NCI-H1417 (cell line): ENCODE measurements at regions not wholly inside any gene's neighbourhood (a gene's known extent, or its start where the extent isn't known, plus 50 kb on each side); places are given as distances from the start of the nearest gene placed in this dataset.

Source experiments
- DNase-seq, 3 experiments: peaks; one replicate each; lab custom pipeline; 2025; lab: John Stamatoyannopoulos, UW

DNA sequence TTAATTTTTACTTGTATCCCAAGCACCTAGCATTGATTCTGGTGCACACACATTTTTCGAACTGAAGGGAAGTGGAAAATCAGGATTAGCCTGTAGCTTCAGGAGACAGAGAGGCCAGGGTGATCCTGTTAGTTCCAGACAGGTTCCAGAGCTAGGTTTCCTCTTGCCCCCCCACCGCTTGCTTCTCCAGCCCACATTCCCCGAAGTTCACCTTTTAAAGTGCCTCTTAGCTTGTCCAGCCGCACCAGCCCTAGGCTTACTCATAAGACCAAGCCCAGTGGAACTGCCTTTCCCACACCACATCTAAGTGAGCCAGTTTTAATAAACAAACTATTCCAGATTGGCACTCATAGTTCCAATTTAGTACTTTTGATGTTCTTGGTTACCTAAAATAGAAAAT is 898.6 kb upstream of the KLHL29 start:
- no peak for DNase-seq

DNA sequence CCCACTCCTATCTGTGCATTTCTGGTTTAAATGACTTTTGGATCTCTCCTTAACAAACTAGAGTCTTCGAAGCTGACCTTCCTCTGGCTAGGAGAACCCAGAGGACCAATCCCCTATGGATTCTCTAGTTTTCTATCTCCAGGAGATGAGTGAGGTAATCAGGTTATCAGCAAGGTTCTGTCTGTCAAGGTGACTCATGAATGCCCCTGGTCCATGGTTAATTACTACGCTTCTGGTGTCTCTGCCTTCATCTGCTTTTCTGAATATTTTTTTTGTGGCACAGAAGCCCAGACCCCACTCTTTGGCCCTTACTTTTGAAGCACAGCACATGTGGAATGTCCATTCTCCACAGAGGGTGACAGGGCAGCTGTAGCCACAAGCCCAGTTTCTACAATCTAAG is 897.9 kb upstream of the KLHL29 start:
- no peak for DNase-seq

DNA sequence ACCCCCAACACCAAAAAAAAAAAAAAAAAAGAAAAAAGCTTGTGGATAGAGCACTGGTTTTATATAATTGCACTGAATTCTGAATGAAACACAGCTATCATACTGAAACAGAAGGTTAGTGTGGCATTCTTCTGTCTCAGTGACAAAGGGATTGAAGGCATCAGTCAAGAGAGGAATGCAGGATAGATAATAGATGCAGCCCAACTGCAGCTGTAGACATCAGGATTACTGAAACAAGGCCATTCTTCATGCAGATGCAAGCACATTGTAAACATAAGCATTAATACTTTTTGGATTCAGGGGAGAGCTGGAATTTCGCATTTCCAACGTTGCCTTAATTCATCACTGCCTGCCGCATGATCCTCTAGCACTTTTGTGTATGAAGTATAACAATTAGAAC is 897.4 kb upstream of the KLHL29 start:
- DNase-seq: no peak

DNA sequence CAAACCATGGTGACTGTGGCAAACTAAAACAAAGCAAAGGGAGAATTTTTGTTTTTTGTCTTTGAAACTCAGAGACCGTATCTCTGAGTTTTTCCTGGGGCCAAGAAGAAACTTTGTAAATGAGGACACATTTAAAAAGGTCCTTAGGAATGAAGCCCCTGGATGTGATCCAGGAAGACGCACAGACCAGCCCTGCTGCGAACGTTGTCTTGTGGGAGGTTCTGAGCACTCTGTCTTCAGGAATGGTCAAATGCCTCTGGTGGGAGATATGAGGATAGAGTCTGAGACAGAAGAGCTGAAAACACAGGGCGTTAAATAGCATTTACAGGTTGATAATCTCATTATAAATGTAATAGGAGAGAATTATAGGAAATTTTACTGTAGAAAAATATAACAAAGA is 893.5 kb upstream of the KLHL29 start:
- DNase-seq: no peak

DNA sequence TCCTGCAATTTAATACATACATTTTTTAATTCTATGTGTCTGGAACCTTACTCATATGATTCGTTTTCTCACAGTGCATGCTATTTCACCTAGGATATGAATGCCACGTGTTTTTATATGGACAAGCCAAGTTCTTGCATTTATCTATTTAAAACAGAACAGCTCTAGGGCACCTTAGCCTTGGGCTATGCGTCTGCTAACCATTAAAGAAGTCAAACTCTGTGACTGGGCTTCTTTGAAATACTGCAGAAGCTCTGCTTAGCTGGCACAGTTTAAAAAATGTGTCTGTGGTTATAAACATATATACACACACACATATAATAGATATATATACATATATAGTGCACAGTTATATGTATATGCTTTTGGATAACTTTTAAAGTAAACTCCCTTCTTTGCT is 890.8 kb upstream of the KLHL29 start:
- DNase-seq: no peak

DNA sequence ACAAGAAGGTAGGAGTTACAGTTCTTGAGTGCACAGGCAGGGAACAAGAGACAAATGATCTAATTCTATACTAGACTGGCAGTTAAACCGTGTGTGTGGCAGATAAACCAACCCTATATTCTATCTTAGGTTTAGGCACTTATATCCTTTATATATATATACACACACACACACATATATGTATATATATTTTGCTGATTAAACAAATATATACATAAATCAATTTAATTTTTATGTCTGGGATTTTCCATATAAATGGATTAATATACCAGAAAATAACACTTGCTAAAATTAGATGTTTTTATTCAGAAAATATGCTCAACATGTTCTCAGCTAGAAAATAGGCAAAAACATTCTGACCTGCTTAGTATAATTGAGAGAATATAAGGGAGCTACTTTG is 887.9 kb upstream of the KLHL29 start:
- DNase-seq: no peak

DNA sequence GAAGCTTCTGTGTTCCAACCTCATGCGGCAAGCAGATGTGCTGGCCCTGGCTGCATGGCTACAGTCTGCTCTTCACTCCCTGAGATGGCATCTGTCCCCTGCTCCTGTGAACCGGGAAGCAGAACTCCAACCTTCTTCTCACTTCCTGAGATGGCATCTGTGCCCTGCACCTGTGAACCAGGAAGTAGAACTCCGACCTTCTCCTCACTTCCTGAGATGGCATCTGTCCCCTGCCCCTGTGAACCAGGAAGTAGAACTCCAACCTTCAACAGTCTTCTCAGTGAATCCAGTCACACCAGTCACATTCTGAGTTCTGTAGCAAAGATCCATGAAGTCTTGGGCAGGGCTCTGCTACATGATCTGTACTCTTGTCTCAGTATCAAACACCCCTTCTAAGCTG is 887.2 kb upstream of the KLHL29 start:
- DNase-seq: no peak

DNA sequence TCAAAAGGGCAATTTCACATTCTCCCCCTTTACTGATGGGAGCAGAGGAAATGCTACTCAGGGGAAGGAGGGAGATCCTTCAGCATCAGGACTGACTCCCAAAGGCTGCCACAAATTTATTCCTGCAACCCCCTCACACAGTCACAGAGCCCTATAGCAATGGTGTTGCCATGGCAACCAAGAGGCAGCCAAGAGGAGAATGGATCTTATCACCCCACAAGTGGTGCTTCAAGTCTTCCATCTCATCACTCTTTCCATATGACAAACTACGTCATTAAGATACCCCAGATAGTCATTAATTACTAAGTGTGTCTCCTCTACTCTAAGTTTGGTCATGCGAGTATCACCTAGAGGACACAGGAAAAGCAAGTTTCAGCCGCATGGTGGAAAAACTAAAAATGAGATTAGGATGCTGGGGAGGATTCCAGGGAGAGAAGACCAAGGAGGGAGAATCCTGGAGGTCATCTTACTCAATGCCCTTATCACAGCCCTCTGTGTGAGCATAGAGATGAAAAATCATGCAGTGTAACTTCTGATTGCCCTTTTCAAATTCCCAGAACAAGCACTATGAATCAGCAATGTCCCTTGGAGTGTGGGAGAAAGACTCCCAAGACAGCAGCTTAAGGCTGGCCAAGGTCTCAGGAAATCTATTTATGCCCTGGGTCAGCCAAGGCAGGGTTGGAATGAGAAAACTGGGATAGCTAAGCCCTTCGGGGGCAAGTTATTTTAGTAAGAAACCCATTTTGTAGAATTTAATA is 885.7 kb upstream of the KLHL29 start:
- DNase-seq: peak in 1 of 3 experiments; percentile 17

DNA sequence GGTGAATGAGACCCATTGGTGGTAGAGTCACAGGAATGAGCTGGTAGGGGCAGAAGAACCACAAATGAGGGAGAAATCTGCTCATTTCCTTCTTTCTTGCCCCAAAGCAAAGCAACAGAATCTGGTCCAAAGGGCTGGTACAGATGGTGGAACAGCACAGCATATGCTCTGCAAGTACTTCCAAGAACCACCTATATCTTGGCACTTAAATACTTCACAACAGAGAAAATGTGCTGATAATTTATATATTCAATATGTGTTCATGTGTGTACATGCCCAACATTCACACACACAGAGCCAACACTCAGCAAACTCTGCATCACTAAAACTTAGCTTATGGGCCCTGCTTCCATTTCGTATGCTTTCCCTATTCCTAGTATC is 884.4 kb upstream of the KLHL29 start:
- no peak for DNase-seq

DNA sequence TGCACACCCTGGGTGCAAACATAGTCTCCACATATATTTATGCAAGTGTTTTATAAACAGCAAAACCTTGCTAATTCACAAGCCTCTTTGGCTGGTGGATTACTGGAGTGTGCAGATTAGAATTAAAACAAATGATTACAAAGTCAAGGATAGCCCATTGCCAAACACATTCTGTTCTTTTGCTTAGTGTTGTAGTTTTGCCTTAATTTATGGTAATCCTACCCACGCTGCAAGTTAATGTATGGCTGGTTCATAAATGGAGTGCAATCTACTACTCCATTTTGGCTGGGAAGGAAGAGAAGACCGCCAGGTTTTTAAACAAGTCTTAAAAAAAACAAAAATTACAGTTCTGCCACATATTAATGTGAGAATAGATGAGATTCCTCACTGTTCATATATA is 883.1 kb upstream of the KLHL29 start:
- DNase-seq: no peak

DNA sequence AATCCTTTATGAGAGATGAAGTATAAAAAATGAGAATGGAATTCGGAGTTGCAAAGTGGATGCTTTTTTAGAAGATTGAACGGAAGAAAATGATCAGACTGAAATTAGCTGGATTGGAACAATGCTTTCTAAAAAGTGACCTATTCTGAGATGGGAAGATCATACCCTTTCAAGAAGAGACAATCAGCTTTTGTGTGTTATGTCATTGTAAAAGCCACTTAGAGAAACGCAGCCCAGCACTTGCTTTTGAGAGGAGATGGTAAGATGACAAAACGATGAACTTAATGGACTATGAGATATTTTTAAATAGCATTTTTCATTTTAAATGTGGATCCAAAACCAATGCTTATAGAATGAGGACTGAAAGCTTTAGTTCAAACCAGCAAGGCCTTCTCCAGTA is 871.4 kb upstream of the KLHL29 start:
- DNase-seq: no peak

DNA sequence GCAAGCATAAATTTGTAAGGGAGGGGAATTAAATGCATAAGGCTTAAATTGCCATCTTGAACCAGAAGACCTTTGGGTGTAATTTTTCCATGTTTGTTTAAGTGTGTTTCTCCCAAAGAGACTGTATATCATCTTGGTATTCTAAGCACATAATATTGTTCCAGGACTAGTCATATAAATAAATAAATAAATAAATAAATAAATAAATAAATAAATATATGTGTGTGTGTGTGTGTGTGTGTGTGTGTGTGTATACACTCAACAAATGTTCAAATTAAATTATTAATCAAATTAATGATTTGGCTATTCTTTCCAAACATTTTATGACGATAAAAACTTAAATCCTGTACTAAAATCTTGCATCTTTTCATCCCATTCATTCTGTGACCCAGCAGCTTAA is 867.8 kb upstream of the KLHL29 start:
- DNase-seq: no peak

DNA sequence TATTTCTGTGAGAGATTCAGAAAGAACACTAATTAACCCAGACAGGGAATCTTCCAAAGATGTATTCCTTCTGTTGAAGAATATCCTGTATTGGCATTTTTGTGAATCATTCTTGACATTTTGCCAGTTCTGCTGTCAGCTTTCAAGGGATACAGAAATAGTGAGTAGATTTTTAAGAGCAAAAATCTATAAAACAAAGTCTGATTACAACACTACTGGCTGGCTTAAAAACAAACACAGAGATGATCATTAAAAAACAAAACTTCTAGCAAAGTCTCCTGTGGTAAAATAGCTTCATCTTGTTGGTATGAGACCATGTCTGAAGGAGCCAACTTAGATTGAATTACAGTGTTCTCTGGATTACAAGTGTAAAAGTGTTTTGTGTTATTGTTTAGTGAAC is 866.3 kb upstream of the KLHL29 start:
- DNase-seq: no peak

DNA sequence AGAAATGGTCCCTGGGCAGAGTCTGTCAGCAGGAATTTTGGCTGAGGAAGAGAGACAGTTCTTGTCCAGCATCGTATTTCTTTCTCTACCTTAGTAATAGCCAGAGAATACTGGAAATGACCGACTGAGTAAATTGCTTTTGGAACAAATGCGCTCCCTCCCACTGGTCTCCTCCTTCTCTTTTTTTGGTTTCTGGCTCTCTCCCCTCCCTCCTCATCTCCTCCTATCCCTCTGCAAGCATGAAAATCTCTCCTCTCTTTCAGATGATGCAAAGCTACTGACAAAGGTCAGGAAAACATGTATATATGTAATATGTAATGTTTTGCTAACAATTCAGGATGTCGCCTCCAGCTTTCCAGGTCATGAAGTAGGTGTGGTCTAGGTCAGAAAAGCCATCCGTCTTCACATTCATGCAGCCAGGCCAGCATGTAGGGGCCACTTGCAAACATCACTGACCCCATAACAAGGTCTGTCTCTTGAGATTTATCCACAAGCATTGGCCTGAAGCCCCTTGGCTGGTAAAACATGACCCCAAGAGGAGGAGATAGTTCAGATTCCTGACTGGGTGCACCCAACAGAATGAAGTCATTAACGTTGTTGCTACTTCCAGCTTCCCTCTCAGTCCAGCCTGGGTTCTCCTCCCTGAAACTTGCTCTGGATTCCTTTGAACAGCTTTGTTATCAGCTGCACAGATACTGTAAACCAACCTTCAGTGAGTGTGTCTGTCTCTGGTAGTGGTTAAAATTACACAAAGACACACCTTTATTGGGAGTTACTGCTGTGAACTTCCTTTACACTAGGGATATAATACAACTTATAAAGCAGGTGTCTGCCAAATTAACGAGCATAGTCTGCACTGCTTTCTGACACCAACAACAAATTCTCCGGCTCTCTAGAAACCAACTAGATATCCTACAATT is 864.4 kb upstream of the KLHL29 start:
- DNase-seq: no peak

DNA sequence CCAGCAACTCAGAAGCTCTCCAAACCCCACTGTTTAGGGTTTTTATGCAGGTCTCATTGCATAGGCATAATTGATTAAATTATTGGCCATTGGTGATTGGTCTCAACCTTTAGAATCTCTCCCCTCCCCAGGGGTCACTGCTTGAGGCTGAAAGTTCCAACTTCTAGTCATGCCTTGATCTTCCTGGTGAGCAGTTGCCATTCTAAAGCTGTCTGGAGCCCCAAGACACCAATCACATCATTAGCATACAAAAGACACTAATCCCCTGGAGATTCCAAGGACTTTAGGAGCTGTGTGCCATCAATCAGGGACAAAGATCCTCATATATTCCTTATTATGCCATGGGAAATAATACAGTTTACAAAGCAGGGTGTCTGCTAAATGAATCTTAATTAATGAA is 863.4 kb upstream of the KLHL29 start:
- no peak for DNase-seq

DNA sequence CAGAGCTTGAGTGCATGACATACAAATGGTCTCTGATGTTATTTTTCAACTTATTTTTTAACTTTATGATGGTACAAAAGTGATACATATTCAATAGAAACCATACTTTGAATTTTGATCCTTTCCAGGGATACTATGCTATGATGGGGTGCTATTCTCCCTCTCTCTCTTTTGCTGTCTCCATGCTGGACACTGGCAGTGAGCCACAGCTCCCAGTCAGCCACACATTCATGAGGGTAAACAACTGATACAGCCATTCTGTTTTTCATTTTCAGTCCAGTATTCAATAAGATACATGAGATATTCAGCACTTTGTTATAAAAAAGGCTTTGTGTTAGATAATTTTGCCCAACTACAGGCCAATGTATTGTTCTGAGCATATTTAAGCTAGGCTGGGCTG is 859.3 kb upstream of the KLHL29 start:
- DNase-seq: no peak

DNA sequence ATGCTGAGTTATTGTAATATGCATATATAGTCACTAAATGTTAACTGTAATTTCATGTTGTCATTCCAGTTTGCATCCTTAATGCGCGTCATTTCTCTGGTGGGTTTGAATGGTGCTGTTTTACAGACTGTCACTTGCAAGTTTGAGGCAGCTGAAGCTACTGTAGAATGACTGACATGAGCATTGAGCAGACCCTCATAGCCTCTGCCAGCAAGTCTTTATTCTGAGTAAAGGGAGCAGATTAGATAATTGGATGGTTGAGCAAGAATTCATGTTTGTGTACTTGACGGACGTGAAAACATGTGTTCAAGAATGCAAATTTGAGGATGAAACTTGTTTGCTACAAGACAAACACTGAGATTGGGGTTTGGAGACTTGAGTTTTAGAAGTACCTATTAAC is 854.8 kb upstream of the KLHL29 start:
- no peak for DNase-seq

DNA sequence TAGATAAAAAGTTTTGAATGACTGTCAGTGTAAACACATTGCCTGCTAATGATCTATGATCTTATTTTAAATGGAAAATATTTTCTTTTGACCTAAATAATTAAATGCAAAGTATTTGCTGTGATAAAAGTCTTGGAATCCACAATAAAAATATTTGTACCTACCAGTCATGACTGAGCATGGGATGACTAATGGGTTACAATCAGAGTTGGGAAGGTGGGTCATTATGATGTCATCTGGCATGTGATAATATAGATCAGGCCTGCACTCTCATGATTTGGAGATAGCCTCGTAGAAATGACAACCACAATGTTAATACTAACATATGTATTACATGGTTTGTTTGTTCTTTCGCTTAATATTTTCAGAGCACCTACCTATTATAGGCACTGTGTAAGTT is 848.8 kb upstream of the KLHL29 start:
- DNase-seq: no peak

DNA sequence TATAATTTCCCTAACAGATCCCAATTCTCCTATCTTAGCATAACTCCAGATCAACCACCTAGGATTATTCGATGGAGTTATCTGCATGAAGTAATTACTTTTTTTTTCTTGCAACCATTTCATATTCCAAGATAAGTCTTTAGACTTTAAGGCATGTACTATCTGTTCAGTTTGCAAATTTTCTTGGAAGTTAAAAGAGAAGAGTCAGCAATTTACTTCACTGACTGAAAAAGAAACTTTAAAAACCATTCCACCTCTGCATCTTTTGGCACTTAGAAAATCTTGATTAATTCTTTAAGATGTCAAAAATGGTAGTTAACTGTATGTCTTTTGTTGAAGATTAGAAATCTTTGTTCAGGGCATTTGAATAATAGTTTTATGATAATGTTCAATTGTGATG is 830.5 kb upstream of the KLHL29 start:
- DNase-seq: no peak

DNA sequence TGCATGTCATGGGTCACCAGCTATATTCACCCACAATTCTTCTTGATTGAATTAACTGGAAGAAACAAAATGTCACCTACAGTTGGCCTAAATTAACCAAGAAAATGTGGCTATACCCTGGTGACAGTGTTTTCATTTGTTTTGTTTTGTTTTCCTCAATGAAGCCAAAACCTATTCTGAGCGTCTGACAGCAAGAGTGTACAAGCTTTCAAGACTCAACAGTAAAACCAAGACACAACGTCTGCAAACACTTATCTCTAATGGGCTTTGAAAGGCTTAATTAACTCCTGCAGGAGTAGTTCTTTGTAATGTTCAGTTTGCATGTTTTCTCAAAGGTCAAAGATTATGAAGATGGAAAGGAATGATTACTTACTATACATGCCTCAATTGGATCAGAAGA is 827.6 kb upstream of the KLHL29 start:
- peak in 1 of 3 experiments; percentile 27 for DNase-seq

DNA sequence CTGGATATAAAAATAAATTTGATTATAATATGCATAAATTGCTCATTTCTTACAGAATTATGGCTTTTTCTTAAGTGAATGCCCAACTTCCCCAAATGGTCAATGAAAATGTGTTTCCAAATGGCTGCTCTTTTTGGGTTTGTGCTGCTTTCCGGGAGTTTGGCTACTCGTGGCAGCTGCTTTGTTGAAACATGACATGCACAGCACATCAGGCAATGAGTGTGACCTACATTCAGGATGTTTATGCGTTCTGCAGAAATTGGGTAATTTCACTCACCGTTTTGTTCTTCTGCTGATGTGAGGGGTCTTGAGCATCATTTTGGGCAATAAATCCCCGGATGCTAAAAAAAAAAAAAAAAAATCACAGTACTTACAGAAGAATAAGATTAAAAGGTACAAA is 825.0 kb upstream of the KLHL29 start:
- no peak for DNase-seq

DNA sequence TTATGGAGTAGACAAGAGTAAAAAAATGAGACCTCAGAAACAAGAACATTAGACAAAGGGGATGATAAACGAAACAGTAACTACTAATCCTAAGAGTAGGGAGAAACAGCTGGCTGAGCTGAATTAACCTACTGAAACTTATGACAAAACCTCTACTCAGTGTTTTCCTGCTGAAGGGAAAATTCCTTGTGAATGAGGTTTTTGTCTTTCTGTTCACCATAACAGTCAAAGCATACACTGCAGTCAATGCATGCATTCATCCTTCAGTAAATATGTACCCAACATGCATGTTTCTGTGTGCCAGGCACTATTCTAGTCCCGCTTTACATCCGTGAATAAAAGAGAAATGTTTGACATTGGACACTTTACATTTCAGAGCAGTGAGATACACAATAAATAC is 805.6 kb upstream of the KLHL29 start:
- DNase-seq: no peak

DNA sequence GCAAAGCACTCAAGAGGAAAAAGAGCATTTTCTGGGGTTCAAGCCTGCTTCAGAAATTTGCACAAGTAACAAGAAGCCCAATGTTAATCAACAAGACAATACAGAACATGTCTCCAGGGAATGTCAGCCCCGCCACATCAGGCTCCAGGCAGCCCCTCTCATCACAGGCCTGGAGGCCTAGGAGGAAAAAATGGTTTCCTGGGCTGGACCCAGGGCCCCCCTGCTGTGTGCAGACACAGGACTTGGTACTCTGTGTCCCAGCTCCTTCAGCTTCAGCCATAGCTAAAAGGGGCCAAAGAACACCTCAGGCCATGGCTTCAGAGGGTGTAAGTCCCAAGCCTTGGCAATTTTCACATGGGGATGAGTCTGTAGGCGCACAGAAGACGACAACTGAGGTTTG is 802.9 kb upstream of the KLHL29 start:
- no peak for DNase-seq

DNA sequence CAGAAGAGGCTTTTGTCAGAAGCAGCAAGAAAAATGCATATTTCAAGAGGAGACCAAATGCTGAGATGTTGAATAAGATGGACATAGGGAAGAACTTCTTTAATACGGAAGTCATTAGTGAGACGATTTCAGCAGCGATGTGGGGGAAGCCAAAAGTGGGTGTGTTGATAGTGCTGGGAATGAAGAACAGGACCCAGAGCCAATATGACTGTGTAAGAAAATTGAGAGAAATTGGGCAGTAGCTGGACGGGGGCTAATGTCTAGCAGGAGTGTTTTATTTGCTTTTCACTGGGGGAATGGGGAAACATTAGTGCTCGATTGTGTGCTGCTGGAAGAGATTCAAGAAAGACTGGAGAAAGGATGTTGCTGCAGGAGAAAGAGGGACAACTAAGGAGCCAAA is 788.7 kb upstream of the KLHL29 start:
- no peak for DNase-seq
